Thyroid gland (tissue), 4 donors: ENCODE measurements at regions not wholly inside any gene's neighbourhood (a gene's known extent, or its start where the extent isn't known, plus 50 kb on each side); places are given as distances from the start of the nearest gene placed in this dataset.

ENCODE experiments used
- CTCF ChIP-seq, 6 experiments: fragments of 200-600 bp in 3 of 6; fragments of 450-650 bp in 3 of 6; sonication (generic) in 3 of 6; IDR thresholded peaks; one replicate each; pipeline ENCODE4 v1.5.1; 2016 to 2019; ENCODE audit warnings: antibody characterized with exemption in 6 of 6, mild to moderate bottlenecking in 2 of 6, inconsistent platforms in 1 of 6, moderate library complexity in 1 of 6
- POLR2A ChIP-seq, 2 donors: fragments of 450-650 bp; IDR thresholded peaks; one replicate each; pipeline ENCODE4 v1.6.1; 2017; ENCODE audit warnings: antibody characterized with exemption in 2 of 2, mild to moderate bottlenecking in 2 of 2, moderate library complexity in 1 of 2

GRCh38 chr6:156283091-156283490 is 494.1 kb upstream of the ARID1B start:
- TF ChIP-seq POLR2A (IDR thresholded peaks at IDR 0.05) (no peak), CTCF (IDR thresholded peaks at IDR 0.05) (no peak)
